HG02885 (cell line): ENCODE measurements at regions not wholly inside any gene's neighbourhood (a gene's known extent, or its start where the extent isn't known, plus 50 kb on each side); places are given as distances from the start of the nearest gene placed in this dataset.

Source experiments
- ATAC-seq: cut with Tn5 transposase; IDR thresholded peaks from one replicate; pipeline ENCODE4 v1.9.1; 2021; ENCODE audit warnings: mild to moderate bottlenecking; ENCODE audit not compliant: unreplicated experiment, poor library complexity

DNA sequence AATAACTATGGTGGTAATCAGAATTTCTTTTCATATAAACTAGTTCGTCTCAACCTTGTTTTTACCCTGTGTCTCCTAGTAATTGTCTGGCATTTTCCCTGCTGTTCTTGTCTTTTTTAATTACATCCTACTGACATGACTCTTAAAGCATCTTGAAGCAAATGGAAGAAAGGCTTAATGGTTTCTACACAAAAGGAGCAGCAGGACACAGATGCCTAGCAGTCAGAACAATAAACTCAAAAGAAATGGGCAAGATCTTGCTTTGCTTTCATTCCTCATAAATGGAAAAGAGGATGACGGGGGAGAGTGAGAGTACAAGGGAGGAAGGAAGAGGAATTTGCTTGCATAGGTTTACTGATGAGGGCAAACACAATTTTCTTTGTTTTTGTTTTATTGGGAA is 293.2 kb upstream of the EMCN start:
- ATAC-seq, result no peak

DNA sequence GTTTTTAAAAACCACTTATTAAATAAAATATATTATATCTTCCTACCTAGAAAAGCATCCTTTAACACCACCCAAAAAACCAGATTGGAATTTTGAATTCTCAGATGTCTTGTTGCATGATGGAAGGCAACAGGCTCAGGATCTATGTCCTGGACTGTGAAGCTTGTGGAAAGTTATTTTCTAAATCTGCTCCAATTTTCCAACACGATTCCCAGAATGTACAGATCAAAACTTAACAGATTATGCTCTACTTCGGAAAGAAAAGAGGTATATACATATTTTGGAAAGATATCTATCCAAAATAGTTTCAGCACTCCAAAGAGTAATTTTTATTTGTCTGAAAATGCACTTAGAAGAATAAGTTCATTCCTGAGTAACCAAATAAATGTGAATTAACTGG is 291.7 kb upstream of the EMCN start:
- ATAC-seq, result no peak

GRCh38 chr4:100806988-100807387 is 289.2 kb upstream of the EMCN start:
- ATAC-seq, result no peak

GRCh38 chr4:100805538-100805937 is 287.7 kb upstream of the EMCN start:
- ATAC-seq, result no peak

DNA sequence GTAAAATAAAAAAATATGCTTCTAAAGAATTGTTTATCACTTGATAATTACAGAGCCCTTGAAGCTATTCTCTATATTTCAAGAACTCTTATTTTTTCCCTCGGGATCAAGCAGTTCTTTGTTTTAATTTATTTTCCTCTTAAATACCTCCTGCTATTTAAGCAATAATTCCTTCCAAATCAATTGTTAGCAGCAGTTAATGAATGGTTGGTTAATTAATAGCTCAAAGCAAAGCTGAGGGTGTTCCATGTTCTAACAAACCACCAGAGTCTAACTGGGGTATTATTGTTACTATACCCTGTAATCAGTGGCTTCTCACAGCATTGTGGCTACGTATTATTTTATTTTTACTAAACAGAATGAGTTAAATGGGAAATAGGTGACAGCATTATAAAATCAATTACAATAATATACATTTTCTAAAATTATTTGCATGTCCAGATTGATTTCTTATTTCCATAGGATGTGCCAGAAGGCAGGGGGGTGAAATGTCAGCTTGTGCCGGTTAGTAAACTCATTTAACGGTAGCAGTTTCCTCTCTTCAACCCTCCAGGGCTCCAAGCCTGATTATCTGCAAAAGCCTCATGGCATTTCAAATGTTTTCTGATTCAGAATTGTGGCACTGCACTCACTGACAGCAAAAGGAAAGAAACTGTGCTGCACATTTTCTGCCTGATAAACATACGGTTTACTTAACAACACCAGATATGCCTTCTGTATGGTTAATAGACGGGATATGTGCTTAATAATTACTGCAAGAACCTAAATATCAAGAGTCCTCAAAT is 286.9 kb upstream of the EMCN start:
- ATAC-seq, result no peak

GRCh38 chr4:100803751-100804150 is 285.9 kb upstream of the EMCN start:
- ATAC-seq, result no peak

DNA sequence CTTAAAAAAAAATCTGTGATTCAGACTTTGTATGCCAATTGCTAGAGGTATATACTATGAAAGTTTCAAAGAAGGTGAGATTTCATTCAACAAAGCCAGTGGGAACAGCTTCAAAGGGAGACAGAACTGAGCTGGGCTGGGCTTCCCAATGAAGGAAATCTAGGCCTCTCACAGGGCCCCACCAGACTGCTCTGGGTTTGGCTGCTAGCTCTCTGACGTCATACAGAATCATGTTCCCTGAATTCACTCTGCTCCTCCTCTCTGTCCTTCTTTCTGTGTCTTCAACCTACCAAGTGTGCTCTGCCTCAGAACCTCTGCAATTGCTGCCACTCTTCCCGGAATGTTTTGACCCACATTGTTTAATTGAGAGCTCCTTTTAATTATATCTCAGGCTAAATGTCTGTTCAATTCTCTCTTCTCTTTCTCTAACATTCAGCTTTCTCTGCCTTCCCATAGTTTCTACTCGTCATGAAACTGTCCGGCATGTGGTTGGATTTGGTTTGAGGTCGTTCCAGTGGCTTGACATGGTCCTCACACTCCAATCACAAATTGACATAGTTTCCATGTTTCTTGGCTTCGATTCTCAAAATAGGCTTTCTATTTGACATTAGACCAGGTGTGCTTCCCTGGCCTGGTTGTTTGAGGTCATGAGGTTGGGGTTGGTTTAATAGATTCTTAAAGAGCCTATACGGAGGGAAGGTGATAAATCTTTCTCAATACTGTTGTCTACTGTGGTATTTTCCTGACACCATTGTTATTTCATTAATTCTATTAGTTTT is 282.1 kb upstream of the EMCN start:
- no peak for ATAC-seq

DNA sequence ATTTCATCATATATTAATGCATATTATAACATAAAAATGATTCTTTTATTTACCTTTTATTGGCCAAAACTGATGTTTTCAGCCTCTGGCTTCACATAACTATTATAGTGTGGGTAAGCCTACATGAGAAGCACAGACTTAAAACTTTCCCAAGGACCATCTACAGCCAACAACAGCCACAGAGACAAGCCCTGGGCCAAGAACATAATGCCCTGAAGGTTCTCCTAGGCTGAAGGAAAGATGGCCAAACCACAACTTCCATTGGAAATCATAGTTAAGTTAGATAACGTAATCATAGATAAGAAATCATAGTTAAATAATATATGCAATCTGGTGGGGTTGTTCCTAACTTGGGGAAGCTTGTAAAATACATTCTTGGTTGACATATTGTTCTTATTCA is 280.0 kb upstream of the EMCN start:
- ATAC-seq, result no peak

- no peak for ATAC-seq
Observed at GRCh38 chr4:100797356-100797755, 279.5 kb upstream of the EMCN start.

- no peak for ATAC-seq
Observed at GRCh38 chr4:100796332-100796731, 278.5 kb upstream of the EMCN start.

DNA sequence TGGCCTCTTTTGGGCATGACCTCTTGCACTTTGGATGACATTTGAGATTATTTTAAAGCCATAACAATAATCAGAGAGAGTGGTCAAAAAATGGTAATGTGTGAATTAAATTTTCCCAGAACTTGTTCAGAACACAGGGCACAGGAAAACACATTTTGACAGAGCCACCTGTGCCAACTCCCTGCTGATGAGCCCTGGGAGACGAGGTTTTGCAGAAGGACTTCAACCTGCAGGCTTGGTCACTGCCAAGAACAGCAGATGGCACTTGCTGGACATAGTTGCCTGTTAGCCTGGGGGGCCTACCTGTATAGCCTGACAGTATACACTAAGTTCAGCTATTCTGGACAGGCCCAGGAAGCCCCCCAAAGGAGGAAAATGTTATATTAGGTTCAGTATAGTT is 277.8 kb upstream of the EMCN start:
- ATAC-seq, result no peak

DNA sequence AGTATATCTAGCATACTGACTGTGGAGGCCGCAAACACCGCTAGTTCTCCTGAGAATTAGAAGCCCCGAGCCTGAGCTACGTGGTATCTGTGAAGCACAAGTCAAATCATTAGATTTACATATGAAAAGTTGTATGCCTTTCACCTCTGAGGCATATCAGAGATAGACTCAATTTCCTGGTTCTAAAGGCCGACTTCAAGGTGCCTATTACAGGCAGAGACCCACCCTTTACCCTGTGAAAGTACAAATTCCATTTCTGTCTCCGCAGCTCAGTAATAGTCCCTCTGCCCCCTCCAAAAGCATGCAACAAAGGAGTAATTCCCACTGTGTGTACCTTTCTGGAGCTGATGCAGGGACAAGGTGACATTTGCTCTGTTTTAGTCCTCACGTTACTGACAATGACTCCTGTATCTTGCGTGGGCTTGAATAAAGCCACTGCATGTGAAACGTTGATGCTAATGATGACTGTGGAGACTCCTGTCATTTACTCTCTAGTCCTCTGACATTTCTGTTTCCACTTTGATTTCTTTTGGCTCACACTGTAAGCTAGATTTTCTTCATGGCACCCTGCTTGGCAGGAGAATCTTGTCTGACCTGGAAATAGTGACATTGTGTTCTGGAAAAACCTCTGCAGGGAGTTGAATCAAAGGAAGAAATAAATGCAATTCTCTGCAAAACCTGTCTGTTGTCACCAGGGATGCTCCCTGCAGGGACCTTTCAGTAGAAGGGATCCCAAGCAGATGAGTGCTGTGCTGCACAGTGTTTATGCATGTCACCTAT is 273.2 kb upstream of the EMCN start:
- no peak for ATAC-seq

DNA sequence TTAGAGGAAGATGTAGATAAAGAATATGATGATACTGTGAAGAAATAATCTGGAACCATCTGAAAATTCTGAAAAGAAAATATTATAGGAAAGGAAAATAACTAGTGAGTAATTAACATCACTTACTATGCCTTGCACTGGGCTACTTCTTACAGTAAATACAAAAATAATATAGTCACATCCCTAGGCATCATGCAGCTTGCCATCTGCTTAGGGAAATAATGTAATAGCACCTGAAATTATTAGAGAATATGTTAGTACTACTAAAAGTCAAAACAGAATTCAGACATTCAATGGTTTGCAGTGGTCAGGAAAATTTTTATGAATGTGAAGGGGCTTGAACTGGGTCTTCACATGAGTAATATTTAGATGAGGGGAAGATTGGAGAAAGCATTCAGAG is 272.2 kb upstream of the EMCN start:
- ATAC-seq, result no peak

GRCh38 chr4:100786481-100786880 is 268.7 kb upstream of the EMCN start:
- ATAC-seq, result no peak

DNA sequence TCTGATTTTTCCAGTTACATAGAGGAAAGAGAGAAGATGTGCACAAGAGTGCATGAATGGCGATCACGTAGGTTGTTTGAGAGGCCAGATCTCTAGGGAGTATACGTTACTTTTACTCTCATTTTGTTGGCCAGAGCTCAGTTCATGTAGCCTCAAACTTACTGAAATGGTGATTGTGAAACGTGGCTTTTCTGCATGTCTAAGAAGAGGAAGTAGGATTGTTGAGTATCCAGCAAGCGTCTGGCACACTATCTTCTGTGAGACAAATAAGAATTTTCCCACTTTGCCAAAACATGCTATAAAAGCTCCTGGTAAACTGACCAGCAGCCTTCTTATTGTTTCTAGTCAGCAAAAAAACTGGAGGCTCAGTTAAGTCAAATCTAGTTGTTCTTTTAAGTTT is 264.5 kb upstream of the EMCN start:
- no peak for ATAC-seq

- ATAC-seq, result no peak
Observed at GRCh38 chr4:100781435-100781834, 263.6 kb upstream of the EMCN start.

DNA sequence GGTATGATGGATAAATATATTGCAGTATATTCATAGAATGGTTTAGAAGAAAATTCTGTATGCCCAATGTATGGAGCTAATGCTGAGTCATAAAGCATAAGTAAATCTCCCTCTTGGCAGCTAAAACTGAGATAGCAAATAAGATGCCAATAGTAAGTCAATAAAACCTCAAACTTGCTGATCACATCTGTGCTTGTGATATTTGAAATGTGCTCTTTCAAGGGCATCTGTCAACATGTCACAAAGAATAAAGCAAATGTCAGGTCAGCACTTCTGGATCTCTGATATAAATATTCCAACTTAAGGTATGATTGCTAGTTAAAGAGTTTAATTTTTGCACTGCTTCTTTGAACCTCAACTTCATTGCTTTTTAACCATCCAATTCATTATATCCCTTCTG is 262.3 kb upstream of the EMCN start:
- no peak for ATAC-seq

GRCh38 chr4:100778431-100778830 is 260.6 kb upstream of the EMCN start:
- no peak for ATAC-seq

GRCh38 chr4:100762738-100763137 is 244.9 kb upstream of the EMCN start:
- ATAC-seq, result no peak

DNA sequence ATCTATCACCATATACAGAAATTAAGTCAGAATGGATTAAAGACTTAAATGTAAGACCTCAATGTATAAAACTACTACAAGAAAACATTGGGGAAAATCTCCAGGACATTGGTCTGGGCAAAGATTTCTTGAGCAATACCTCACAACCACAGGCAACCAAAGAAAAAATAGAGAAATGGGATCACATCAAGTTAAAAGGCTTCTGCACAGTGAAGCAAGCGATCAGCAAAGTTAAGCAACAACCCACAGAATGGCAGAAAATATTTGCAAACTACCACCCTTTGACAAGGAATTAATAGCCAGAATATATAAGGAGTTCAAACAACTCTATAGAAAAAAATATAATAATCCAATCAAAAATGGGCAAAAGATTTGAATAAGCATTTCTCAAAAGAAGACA is 236.9 kb upstream of the EMCN start:
- no peak for ATAC-seq

DNA sequence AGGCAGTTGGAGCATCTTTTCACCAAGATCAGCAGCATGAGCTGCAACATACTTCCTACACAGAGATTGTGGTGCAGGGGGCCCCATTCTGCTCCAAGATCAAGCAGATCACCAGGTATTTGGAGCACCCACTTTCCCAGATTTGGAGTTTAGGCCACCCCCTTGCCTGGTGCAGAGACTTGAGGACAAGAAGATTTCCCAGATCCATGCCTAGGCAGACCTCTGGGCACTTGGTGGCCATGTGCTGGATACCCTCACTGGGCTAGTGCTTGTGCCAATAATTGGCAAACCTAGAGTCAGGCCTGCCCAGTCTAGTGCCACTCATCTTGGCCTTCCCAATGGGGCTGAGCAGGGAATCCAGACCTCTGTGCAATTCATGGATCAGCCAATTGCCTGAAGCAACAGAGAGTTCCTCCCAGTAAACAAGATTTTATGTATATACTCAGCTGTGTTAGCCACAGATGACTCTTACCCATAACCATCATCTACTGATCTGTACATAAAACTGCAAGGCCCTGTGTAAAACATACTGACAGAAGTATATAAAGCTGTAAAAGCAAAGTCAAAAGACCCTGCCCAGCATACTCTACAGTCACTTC is 228.4 kb upstream of the EMCN start:
- ATAC-seq, result no peak
